ENCODE measurements at regions not wholly inside any gene's neighbourhood (a gene's known extent, or its start where the extent isn't known, plus 50 kb on each side); places are given as distances from the start of the nearest gene placed in this dataset.

DNA sequence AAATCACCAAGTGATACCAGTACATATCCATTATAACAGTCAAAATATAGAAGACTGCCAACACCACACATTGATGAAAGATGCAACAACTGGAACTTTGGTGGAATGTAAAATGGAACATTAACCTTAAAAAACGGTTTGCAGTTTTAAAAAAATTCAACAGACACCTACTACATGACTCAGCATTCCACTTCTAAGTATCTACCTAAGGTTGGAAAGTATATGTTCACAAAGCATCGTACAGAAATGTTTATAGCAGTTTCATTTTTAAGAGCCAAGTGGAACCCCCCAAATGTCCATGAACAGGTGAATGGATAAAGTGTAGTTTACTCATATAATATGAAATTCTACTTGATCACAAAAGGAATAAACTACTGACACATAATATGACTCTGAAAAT is 314.7 kb upstream of the ARRDC4 start:
- DNase-seq (ENCODE audit: low spot score): no peak

DNA sequence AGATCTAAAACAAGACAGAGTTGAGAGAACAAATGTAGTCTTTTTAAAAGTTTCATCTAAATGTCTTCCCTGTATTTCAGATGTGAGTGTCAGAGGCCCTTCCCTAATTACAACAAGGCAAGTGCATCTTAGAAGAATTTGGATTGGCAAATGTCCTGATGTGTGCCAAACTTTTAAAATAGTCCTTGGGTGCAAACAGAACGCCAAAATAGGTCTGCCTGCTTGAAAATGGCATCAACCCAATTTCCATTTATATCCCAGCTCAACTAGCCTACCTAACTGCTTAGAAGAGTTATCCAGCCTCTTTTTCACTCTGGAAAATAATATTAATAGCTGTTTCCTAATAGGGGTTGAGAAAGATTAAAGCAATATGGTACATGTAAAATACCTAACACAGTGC is 311.8 kb upstream of the ARRDC4 start:
- no peak for DNase-seq (ENCODE audit: low spot score)

DNA sequence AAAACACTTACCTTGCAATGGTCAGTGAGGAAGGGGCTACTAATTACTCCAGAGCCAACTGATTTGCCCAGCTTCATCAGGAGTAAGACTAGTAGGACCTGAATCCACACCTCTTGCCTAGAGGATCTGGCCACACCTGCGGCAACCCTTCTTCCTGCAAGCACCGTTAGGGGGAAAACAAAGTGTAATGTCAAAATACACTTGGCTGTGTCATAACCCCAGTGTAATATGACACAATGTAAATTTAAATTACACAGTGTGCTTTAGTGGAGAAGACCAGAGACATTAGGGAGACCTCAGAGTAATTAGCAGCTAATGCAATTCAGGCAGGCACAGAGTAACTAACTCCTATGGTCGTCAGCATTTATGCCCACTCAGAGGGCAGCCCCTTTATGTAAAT is 308.5 kb upstream of the ARRDC4 start:
- DNase-seq (ENCODE audit: low spot score): no peak

DNA sequence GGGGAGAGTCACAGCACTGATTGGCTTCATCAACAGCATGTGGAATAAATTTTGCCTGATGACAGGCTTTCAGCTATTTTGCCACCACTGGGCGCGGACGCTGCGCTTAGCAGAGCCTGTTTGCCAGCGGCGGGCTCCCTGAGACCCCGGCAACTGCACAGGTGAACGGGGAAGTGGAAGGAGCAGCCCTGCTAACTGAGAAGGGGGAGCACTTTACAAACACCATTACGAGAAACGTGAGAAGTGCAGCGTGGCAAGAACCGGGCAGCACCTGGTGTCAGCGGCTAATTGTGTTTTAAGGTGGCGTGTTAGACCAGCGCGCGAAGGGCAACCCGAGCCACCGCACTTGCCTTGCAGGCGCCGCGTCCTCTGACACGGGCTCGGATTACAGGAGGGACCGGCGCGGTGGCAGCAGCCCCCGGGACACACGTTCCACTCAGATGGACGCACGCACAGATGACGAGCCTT is 307.8 kb upstream of the ARRDC4 start:
- no peak for DNase-seq (ENCODE audit: low spot score)

DNA sequence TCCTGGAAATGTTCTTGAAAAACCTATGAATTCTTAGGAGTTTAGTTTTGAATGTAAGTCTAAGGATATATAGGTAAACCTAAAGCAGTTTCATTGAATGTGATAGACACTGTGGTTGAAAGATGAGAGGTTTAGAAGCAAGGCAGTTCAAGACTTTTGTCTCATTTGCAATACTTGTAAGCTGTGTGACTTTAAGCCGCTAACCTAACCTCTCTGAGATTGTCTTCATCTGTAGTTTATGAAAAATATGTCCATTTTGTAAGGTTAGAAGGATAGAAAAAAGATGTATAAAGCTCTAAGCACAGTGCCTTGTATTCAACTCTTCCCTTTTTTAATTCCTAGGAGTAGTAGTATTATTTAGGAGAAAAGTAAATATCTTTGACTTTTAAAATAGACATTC is 306.6 kb upstream of the ARRDC4 start:
- no peak for DNase-seq (ENCODE audit: low spot score)

- no peak for DNase-seq (ENCODE audit: low spot score)
Measured at GRCh38 chr15:97654481-97655076, 305.9 kb upstream of the ARRDC4 start.

DNA sequence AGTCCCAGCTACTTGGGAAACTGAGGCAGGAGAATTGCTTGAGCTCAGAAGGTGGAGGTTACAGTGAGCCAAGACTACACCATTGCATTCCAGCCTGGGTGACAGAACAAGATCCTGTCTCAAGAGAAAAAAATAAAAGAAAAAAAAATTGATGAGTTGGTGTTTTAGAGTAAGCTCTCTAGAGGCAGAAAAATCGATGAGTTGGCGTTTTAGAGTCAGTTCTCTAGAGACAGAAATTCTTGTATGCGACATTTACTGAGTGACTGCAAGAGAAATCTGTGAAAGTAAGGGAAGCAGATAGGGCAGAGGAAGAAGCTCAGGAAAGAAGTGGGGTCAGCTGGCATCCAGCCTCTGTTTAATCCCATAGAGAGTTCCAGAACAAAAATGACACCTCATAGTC is 298.7 kb upstream of the ARRDC4 start:
- DNase-seq (ENCODE audit: low spot score): no peak

DNA sequence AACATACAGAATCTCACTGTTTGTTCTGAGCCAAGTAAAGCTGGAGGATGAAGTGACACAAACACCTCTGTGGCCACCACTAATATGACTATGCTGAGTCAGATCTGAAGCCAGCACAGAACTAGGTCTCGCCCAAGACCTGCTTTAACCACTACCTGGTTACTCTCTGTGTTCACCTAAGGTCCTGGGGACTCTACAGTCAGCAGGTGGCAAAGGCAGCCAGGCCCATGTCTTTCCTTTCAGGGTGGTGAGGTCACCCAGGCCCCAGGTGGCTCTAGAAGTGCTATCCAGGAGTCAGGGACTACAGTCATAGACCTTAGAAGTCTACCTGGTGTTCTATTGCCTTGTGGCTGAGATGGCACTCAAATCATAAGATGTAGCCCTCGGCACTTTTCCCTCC is 287.9 kb upstream of the ARRDC4 start:
- DNase-seq (ENCODE audit: low spot score): no peak

GRCh38 chr15:97678656-97679055 is 281.8 kb upstream of the ARRDC4 start:
- no peak for DNase-seq (ENCODE audit: low spot score)

- no peak for DNase-seq (ENCODE audit: low spot score)
Measured at GRCh38 chr15:97679106-97679688, 281.3 kb upstream of the ARRDC4 start.

DNA sequence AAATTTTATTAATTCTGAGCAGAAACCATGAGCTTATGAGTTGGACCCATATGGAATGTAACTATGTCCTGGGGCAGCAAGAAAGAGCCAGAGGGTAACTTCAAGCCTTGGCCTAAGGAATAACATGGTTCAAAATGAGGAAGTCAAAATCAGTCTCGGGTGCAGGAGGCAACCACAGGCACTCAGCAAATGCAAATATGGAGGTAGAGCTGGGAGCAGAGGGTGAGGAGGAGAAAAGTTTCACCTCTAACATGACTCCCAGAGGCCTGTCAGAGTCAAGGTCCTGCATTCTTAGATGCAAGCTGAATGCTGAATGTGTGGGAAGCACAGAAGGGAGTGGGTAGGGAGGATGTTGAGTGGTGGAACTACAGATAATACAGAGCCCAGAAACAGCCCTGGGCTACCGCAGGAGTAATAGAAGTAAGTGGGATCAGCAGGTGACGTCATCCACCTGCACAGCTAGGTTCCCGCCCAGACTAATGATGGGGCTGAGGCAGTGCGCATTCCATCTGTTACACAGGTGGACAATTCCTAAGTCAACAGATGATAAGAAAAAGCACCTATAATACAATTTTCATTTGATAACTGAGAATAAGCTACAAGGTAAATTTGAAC is 279.8 kb upstream of the ARRDC4 start:
- DNase-seq (ENCODE audit: low spot score): no peak

DNA sequence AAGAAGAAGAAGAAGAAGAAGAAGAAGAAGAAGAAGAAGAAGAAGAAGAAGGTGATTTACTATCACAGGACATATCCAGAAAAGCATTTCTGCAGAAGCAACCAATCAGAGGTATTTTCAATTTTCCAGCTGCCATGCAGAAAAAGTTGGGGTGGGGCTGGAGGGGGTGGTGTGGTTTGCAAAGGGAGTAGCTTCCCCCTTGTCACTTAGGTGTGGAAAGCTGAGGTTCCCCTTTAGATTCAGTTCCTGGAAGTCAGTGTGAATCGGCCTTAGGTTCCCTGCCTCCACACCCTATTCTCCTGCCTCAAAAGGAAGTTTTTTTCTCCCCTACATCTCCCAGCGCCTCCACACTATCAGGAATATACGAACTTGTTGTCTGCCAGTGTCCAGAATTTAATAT is 276.7 kb upstream of the ARRDC4 start:
- no peak for DNase-seq (ENCODE audit: low spot score)

- no peak for DNase-seq (ENCODE audit: low spot score)
Measured at GRCh38 chr15:97684249-97684648, 276.3 kb upstream of the ARRDC4 start.

GRCh38 chr15:97686324-97686723 is 274.2 kb upstream of the ARRDC4 start:
- DNase-seq (ENCODE audit: low spot score): no peak

DNA sequence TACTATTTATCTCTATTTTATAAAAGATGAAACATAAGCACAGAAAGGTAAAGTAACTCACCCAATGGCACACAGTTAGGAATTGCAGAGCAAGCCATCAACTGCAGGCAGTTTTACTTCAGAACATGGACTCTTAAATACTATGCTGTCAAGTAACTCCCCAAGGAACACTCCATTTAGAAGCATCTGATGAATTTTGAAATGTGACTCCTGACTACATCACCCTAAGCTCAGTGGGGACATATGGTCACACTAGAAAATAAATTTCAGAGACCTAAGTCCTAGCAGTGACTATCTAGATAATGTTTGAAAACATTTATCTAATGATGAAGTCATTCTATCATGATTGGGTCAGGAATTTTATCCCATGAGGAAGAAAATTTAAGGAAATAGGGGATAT is 272.8 kb upstream of the ARRDC4 start:
- DNase-seq (ENCODE audit: low spot score): no peak

- no peak for DNase-seq (ENCODE audit: low spot score)
Measured at GRCh38 chr15:97688177-97688576, 272.3 kb upstream of the ARRDC4 start.

DNA sequence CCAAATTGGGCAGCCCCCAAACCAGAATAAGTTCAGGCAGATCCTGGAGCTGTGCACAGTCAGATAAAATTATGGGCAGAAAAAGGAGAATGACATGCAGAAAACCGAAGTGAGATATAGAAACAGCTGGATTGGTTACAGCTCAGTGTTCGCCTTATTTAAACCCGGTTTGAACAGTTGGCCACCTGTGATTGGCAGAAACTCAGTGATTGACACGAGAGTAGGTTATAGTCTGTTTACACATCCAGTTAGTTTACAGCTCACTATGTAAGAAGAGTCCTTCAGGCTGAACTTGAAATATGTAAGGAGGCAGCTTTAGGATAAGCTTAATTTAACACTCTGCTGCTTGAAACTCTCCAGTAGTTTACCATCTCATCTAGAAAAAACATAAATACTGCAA is 271.6 kb upstream of the ARRDC4 start:
- no peak for DNase-seq (ENCODE audit: low spot score)

DNA sequence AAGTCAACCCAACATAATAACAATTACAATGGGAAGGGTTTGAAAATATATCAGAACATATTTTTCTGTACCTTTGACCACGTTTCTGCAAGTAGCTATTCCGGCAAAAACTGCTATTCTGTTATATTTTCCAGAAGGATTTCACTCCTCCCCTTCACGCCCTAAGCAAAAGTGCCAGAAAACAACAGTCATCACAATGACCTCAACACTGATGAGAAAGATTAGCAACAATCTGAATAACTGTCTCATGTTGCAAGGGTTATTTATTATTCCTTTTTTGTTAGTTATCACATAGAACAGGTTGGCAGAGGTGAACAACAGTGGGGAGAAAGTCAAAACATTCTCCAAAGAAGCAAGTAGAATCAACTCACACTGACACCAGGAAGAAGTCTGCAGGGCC is 269.4 kb upstream of the ARRDC4 start:
- no peak for DNase-seq (ENCODE audit: low spot score)

- DNase-seq (ENCODE audit: low spot score): no peak
Measured at GRCh38 chr15:97691799-97692198, 268.7 kb upstream of the ARRDC4 start.

DNA sequence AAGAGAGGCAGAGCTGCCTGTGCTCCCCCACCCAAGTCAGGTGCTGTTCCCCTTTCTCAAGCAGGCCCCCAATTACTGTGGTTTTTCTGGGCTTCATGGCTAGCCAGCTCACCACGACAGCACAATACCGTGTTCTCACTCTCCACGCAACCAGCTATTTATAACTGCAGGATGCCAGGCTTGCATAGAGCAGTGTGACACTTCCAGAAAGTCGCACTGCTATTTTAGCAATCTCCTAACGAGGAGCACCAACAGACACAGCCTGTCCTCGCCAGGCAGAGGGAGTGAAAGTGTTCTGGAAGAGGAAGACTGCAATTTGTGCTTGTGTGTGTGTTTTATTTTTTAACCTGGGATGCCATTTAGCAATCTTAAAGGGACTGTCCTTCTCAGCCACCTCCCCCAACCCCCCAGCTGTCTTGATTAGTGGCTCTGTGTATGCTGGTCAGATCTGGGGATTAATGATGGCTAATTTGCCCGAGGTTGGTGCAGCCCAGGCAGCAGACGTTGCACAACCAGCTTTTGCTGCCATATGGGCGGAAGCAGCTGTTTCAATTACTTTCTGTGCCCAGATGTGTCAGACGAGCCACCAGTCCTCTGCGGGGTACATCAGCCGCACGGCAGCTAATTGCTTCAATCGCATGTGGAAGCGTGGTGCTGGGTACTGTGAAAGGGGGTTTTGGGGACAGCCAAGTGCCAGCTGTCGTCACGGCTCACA is 268.0 kb upstream of the ARRDC4 start:
- no peak for DNase-seq (ENCODE audit: low spot score)

- DNase-seq (ENCODE audit: low spot score): no peak
Measured at GRCh38 chr15:97694456-97694855, 266.0 kb upstream of the ARRDC4 start.

DNA sequence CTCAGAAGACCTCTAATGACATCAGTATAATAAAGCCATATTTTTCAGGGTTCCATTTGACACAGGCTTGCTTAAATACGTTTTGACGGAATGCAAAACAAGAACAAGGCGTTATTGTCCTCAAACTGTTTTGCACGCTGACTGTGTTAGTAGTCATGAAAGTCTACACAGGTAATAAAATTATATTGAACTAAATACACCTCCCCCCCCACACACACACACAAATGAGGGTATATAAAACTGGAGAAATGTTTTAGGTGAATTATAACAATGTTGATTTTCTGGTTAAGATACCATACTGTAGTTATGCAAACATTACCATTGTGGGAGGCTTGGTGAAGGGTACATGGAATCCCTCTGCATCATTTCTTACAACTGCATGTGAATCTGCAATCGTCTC is 257.1 kb upstream of the ARRDC4 start:
- no peak for DNase-seq (ENCODE audit: low spot score)

DNA sequence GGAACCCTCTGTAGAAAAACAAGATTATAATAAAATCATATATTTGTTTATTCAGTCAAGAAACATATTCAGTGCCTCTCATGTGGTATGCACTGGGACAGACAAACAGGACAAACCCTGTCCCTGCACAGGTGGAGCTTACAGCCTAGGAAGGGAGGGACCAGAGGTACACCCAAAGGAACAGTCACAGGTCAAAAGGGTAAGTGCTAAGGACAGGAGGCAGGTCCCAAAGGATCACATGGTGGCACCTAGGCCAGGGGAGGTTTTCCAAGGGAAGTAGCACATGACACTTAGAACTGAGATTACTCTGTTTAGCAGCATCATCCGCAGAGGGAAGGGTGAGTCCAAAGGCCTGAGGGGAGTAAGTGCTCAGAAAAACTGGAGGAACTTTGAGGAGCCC is 254.4 kb upstream of the ARRDC4 start:
- no peak for DNase-seq (ENCODE audit: low spot score)
